ENCODE measurements at regions not wholly inside any gene's neighbourhood (a gene's known extent, or its start where the extent isn't known, plus 50 kb on each side); places are given as distances from the start of the nearest gene placed in this dataset.

- TF ChIP-seq POLR2A (IDR thresholded peaks at IDR 0.05; ENCODE audit: low read depth): no peak
- TF ChIP-seq CTCF (IDR thresholded peaks at IDR 0.05): no peak
Measured at GRCh38 chr6:103937389-103937788, 922.3 kb downstream of the HACE1 start.

All from esophagus muscularis mucosa (tissue), 3 donors.